Body of pancreas (tissue), 4 donors: ENCODE measurements at regions not wholly inside any gene's neighbourhood (a gene's known extent, or its start where the extent isn't known, plus 50 kb on each side); places are given as distances from the start of the nearest gene placed in this dataset.

ENCODE experiments used
- POLR2A ChIP-seq, 3 donors: fragments of 450-650 bp; IDR thresholded peaks; one replicate each; pipeline ENCODE4 v1.6.1; 2016; ENCODE audit warnings: antibody characterized with exemption in 3 of 3, mild to moderate bottlenecking in 2 of 3
- TF ChIP-seq, protein P1 (sequence below), 7 experiments: fragments of 450-650 bp in 4 of 7; fragments of 200-600 bp in 3 of 7; sonication (generic) in 3 of 7; IDR thresholded peaks; one replicate each; pipeline ENCODE4 v1.5.1; 2016 to 2019; ENCODE audit warnings: antibody characterized with exemption in 7 of 7

DNA sequence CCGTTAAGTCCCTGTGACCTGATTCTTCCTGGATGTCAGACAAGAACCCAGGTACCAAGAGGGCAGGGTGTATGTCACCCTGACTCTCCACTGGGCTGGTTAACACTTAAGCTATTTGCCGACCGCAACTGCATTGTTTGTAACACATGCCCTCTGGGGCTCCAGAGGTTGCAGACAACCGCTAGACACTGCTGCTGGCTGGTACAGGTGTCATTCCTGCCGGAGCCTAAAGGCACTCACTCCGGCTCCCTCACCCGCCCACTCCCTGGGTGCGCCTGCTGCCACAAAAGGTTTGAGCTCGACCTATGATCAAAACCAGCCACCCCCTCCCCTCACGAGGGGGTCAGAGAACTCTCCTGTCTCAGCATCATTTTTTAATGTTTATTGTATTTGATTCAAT is 208.2 kb downstream of the FAT4 start:
- TF ChIP-seq POLR2A (IDR thresholded peaks at IDR 0.05), result no peak
- TF ChIP-seq, protein P1, sequence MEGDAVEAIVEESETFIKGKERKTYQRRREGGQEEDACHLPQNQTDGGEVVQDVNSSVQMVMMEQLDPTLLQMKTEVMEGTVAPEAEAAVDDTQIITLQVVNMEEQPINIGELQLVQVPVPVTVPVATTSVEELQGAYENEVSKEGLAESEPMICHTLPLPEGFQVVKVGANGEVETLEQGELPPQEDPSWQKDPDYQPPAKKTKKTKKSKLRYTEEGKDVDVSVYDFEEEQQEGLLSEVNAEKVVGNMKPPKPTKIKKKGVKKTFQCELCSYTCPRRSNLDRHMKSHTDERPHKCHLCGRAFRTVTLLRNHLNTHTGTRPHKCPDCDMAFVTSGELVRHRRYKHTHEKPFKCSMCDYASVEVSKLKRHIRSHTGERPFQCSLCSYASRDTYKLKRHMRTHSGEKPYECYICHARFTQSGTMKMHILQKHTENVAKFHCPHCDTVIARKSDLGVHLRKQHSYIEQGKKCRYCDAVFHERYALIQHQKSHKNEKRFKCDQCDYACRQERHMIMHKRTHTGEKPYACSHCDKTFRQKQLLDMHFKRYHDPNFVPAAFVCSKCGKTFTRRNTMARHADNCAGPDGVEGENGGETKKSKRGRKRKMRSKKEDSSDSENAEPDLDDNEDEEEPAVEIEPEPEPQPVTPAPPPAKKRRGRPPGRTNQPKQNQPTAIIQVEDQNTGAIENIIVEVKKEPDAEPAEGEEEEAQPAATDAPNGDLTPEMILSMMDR (IDR thresholded peaks at IDR 0.05), result no peak
